Spleen (tissue), 11 donors: ENCODE measurements at regions not wholly inside any gene's neighbourhood (a gene's known extent, or its start where the extent isn't known, plus 50 kb on each side); places are given as distances from the start of the nearest gene placed in this dataset.

Experiments
- DNase-seq: peaks from one replicate; pipeline ENCODE4 v3.0.0-alpha.2; 2020
- H3K27ac ChIP-seq, 8 donors: fragments of 200-600 bp; sonication (generic) in 7 of 8; 1 replicate in 4 of 8; 2 replicates in 4 of 8; pipeline versions ENCODE4 v1.5.0 to v1.8.0; 2016 to 2021; ENCODE audit warnings: inconsistent platforms in 4 of 8, mild to moderate bottlenecking in 4 of 8, moderate library complexity in 1 of 8
- H3K27me3 ChIP-seq, 7 donors: fragments of 200-600 bp; sonication (generic) in 6 of 7; replicated peaks in 1 of 7; 1 replicate in 4 of 7; 2 replicates in 3 of 7; pipeline versions ENCODE4 v1.5.0 to v1.8.0; 2016 to 2021; ENCODE audit warnings: inconsistent platforms in 3 of 7, mild to moderate bottlenecking in 1 of 7
- H3K36me3 ChIP-seq, 6 donors: fragments of 200-600 bp; sonication (generic) in 5 of 6; 1 replicate in 4 of 6; 2 replicates in 2 of 6; pipeline versions ENCODE4 v1.5.0 to v1.8.0; 2016 to 2021; ENCODE audit warnings: inconsistent platforms in 2 of 6
- H3K4me1 ChIP-seq, 6 donors: fragments of 200-600 bp; sonication (generic) in 5 of 6; 1 replicate in 3 of 6; 2 replicates in 3 of 6; pipeline versions ENCODE4 v1.5.0 to v1.8.0; 2016 to 2021; ENCODE audit warnings: inconsistent platforms in 3 of 6
- H3K4me3 ChIP-seq, 8 donors: fragments of 200-600 bp; sonication (generic) in 7 of 8; 1 replicate in 4 of 8; 2 replicates in 4 of 8; pipeline versions ENCODE4 v1.5.0 to v1.8.0; 2016 to 2021; ENCODE audit warnings: inconsistent platforms in 4 of 8, mild to moderate bottlenecking in 4 of 8, moderate library complexity in 2 of 8
- H3K9me3 ChIP-seq, 8 donors: fragments of 200-600 bp; sonication (generic) in 7 of 8; 1 replicate in 4 of 8; 2 replicates in 4 of 8; pipeline versions ENCODE4 v1.5.0 to v1.8.0; 2016 to 2021; ENCODE audit warnings: inconsistent platforms in 4 of 8
- CTCF ChIP-seq, 11 experiments: fragments of 200-600 bp in 7 of 11; fragments of 450-650 bp in 4 of 11; sonication (generic) in 4 of 11; IDR thresholded peaks in 8 of 11; conservative IDR thresholded peaks in 3 of 11; 1 replicate in 7 of 11; 2 replicates in 4 of 11; pipeline versions ENCODE4 v1.4.0 to v1.8.0; 2016 to 2021; ENCODE audit warnings: antibody characterized with exemption in 11 of 11, inconsistent platforms in 4 of 11, mild to moderate bottlenecking in 1 of 11
- POLR2A ChIP-seq, 3 donors: fragments of 450-650 bp; IDR thresholded peaks; one replicate each; pipeline ENCODE4 v1.5.1; 2017; ENCODE audit warnings: antibody characterized with exemption in 3 of 3, mild to moderate bottlenecking in 1 of 3
- POLR2AphosphoS5 ChIP-seq, 3 donors: sonication (generic); formaldehyde crosslinking; IDR thresholded peaks; one replicate each; pipeline ENCODE4 v1.5.1; 2017; ENCODE audit warnings: antibody characterized with exemption in 3 of 3
- WGBS, 5 donors: extraction: QIAGEN DNeasy Blood & Tissue Kit in 3 of 5; methylation state at CpG; one replicate each; pipeline versions ENCODE4 v1.1.5 to v1.1.7; 2013 to 2018; 5-methylcytosine and 5-hydroxymethylcytosine counted together
- intact Hi-C: fragments of 100-400 bp; cut with DNase I; formaldehyde crosslinking; loops from one replicate; pipeline ENCODE4 v1.15.0; 2023; ENCODE audit warnings: low total_unique reads
- donor health status: healthy with polysubstance abuse.
- donor health status: DM: no; HTN: no; CAD: no; lungs with moderate emphysema.
- donor health status: DM: no; HTN: no; CAD: no.
- donor health status: Bipolar disorder and iron deficiency.
- donor health status: healthy.
- donor health status: DM: no; HTN: no; CAD: no.
- donor health status: DM: yes; HTN: yes; CAD: no.

- intact Hi-C loops: no loop called here
- DNase-seq: no peak
- WGBS, 5 donors: 64 to 81% (median 80%) methylated on average over 4 of the region's 4 CpGs
These were observed 243.3 kb upstream of the AVPR1A start for GRCh38 chr12:63394349-63394748.

DNA sequence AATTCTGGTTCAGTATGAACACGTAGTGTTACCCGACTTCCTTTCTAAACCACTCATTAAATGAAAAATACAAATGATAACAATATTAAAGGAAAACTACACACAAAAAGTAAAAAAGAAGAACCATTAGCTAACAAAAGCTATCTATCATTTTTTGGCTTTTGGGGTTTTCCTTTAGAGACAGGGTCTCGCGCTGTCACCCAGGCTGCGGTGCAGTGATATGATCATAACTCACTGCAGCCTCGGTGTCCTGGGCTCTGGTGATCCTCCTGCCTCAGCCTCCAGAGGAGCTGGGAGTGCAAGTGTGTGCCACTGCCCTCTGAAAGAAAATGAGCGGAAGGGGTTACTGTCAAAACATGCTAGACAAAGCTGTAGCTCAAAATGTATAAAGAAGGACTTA, 238.2 kb upstream of the AVPR1A start:
- WGBS, 5 donors: 64 to 81% (median 72%) methylated on average over 7 of the region's 7 CpGs
- Histone ChIP-seq H3K36me3 (no peaks in the 10 kb centered on the region), H3K27ac (no peak overlapping the region), H3K9me3 (no peaks in the 10 kb centered on the region), H3K4me3 (no peak overlapping the region), H3K27me3 (no peaks in the 10 kb centered on the region), H3K4me1 (no peaks in the 10 kb centered on the region)
- intact Hi-C loops: no loop called here
- TF ChIP-seq CTCF (IDR thresholded peaks at IDR 0.05 in 8 of 11, conservative IDR thresholded peaks at IDR 0.05 in 3 of 11) (no peak), POLR2A (IDR thresholded peaks at IDR 0.05) (no peak), POLR2AphosphoS5 (IDR thresholded peaks at IDR 0.05) (no peak)
- DNase-seq: no peak

More at GRCh38 chr12:63394349-63394748, 243.3 kb upstream of the AVPR1A start:
- TF ChIP-seq POLR2A (IDR thresholded peaks at IDR 0.05) (no peak), POLR2AphosphoS5 (IDR thresholded peaks at IDR 0.05) (no peak), CTCF (IDR thresholded peaks at IDR 0.05 in 8 of 11, conservative IDR thresholded peaks at IDR 0.05 in 3 of 11) (no peak)
- Histone ChIP-seq H3K9me3 (peaks cover 0 to 4% (median 0%) of the 10 kb centered on the region in 8 donors), H3K36me3 (no peaks in the 10 kb centered on the region), H3K4me1 (no peaks in the 10 kb centered on the region), H3K4me3 (no peak overlapping the region), H3K27ac (no peak overlapping the region), H3K27me3 (no peaks in the 10 kb centered on the region)

DNA sequence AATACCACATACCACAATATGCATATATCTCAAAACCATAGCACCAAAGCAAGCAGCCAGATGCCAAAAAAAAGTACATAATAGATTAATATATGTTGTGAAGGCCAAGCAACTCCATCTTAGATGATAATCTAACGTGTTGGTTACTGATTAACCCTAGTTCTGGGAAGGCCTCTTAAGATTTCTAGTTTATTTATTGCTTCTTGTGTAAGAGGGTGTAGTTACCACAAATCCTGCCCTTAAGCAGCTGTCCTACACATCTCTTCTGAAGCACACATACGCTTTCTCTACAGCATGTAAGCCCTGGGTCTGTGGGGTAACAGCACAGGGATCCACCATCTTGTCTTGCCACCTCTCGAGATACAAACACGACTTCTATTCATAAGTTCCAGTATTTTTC, 236.8 kb upstream of the AVPR1A start:
- no peak for DNase-seq
- Histone ChIP-seq H3K27ac (no peak overlapping the region), H3K27me3 (no peaks in the 10 kb centered on the region), H3K4me1 (no peaks in the 10 kb centered on the region), H3K36me3 (no peaks in the 10 kb centered on the region), H3K4me3 (no peak overlapping the region), H3K9me3 (no peaks in the 10 kb centered on the region)
- WGBS, 5 donors: 84 to 95% (median 88%) methylated on average over 4 of the region's 4 CpGs
- intact Hi-C loops: no loop called here
- TF ChIP-seq POLR2A (IDR thresholded peaks at IDR 0.05) (no peak), CTCF (IDR thresholded peaks at IDR 0.05 in 8 of 11, conservative IDR thresholded peaks at IDR 0.05 in 3 of 11) (no peak), POLR2AphosphoS5 (IDR thresholded peaks at IDR 0.05) (no peak)

GRCh38 chr12:63382930-63383329, 231.9 kb upstream of the AVPR1A start:
- H3K36me3 ChIP-seq: no peaks in the 10 kb centered on the region
- DNase-seq: no peak
- intact Hi-C loops: no loop called here

More at GRCh38 chr12:63382930-63383329, 231.9 kb upstream of the AVPR1A start:
- Histone ChIP-seq H3K4me1 (no peaks in the 10 kb centered on the region), H3K4me3 (no peak overlapping the region), H3K27ac (no peak overlapping the region), H3K9me3 (no peaks in the 10 kb centered on the region), H3K27me3 (no peaks in the 10 kb centered on the region)
- TF ChIP-seq POLR2AphosphoS5 (IDR thresholded peaks at IDR 0.05): no peak
- TF ChIP-seq CTCF (IDR thresholded peaks at IDR 0.05 in 8 of 11, conservative IDR thresholded peaks at IDR 0.05 in 3 of 11): no peak
- TF ChIP-seq POLR2A (IDR thresholded peaks at IDR 0.05): no peak
